Ovary (tissue), 3 donors: ENCODE measurements at regions not wholly inside any gene's neighbourhood (a gene's known extent, or its start where the extent isn't known, plus 50 kb on each side); places are given as distances from the start of the nearest gene placed in this dataset.

Experiments used
- CTCF ChIP-seq, 3 donors: fragments of 450-650 bp in 2 of 3; fragments of 200-600 bp in 1 of 3; IDR thresholded peaks; one replicate each; pipeline versions ENCODE4 v1.5.1 to v1.8.0; 2016 to 2022; ENCODE audit warnings: antibody characterized with exemption in 3 of 3, mild to moderate bottlenecking in 1 of 3
- POLR2A ChIP-seq: fragments of 450-650 bp; IDR thresholded peaks from one replicate; pipeline ENCODE4 v1.6.1; 2017; ENCODE audit warnings: antibody characterized with exemption, mild to moderate bottlenecking, moderate library complexity
- donor health status: DM: no; HTN: no; CAD: no.

- no peak for TF ChIP-seq CTCF (IDR thresholded peaks at IDR 0.05)
- TF ChIP-seq POLR2A, result no peak
Measured at GRCh38 chr4:53775381-53775780, 184.1 kb upstream of the LNX1 start.
